Small intestine (tissue), 7 donors: ENCODE measurements at regions not wholly inside any gene's neighbourhood (a gene's known extent, or its start where the extent isn't known, plus 50 kb on each side); places are given as distances from the start of the nearest gene placed in this dataset.
A peak's percentile ranks its signal among the peaks of the same experiment; 100 is the strongest.
"Not testable (repeated sequence)": the region's sequence is repeated elsewhere in the genome, so short reads cannot be mapped to it uniquely, and the experiment has no call there.

Source experiments
- DNase-seq, 2 donors: peaks; one replicate each; pipeline versions ENCODE4 v3.0.0 to v3.0.0-alpha.2; 2013
- FAIRE-seq: peaks from 2 replicates; lab custom pipeline; 2012; peaks lifted over from hg19 to GRCh38; lab: Jason Lieb, UNC
- H3K27ac ChIP-seq, 3 donors: one replicate each; pipeline ENCODE4 v1.5.1; 2013; ENCODE audit warnings: low read length in 2 of 3, mild to moderate bottlenecking in 2 of 3, control low read depth in 1 of 3, inconsistent platforms in 1 of 3, low read depth in 1 of 3, moderate library complexity in 1 of 3
- H3K27me3 ChIP-seq, 3 donors: one replicate each; pipeline ENCODE4 v1.6.1; 2013; ENCODE audit warnings: low read length in 3 of 3, inconsistent platforms in 1 of 3; ENCODE audit not compliant: control insufficient read depth in 3 of 3, insufficient read depth in 3 of 3
- H3K36me3 ChIP-seq, 3 donors: one replicate each; pipeline ENCODE4 v1.6.1; 2013; ENCODE audit warnings: low read length in 3 of 3, inconsistent platforms in 1 of 3, low read depth in 1 of 3, mild to moderate bottlenecking in 1 of 3, moderate library complexity in 1 of 3; ENCODE audit not compliant: control insufficient read depth in 3 of 3, insufficient read depth in 2 of 3
- H3K4me1 ChIP-seq, 3 donors: one replicate each; pipeline ENCODE4 v1.6.1; 2013; ENCODE audit warnings: low read length in 2 of 3, inconsistent platforms in 1 of 3, low read depth in 1 of 3, mild to moderate bottlenecking in 1 of 3, moderate library complexity in 1 of 3; ENCODE audit not compliant: control insufficient read depth in 3 of 3, insufficient read depth in 2 of 3
- H3K4me3 ChIP-seq, 3 donors: one replicate each; pipeline ENCODE4 v1.5.1; 2013; ENCODE audit warnings: low read length in 3 of 3, control low read depth in 1 of 3, inconsistent platforms in 1 of 3, low read depth in 1 of 3, mild to moderate bottlenecking in 1 of 3, moderate library complexity in 1 of 3
- H3K9me3 ChIP-seq, 2 donors: one replicate each; pipeline ENCODE4 v1.6.1; 2013; ENCODE audit warnings: low read depth in 1 of 2, low read length in 1 of 2; ENCODE audit not compliant: control insufficient read depth in 2 of 2, insufficient read depth in 1 of 2
- WGBS, 3 donors: extraction: QIAGEN DNeasy Blood & Tissue Kit; methylation state at CpG; one replicate each; pipeline ENCODE4 v1.1.7; 2013; 5-methylcytosine and 5-hydroxymethylcytosine counted together
- donor health status: healthy with polysubstance abuse.
- donor health status: control.
- donor health status: control.
- donor health status: Bipolar disorder and iron deficiency.
- donor health status: healthy.

DNA sequence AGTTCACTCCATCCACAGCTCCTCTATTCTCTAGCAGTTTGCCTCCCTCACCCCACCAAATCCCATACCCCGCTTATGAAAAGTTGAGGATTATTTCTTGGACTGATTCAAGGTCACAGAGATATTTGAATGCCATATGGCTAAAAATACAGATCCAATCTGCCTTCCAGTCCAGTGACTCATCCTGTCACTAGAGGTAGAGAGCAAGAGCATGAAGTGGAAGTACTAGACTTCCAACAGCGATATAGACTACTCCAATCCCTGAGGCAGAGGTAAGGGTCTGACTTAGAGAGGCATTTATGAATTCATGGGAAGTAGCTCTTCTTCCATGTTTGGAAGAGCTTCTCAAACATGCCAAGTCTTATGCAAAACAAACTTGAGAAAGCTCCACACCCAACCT lies 72.4 kb upstream of the CCL21 start:
- Histone ChIP-seq H3K36me3 (no peaks in the 10 kb centered on the region), H3K27ac (no peak overlapping the region), H3K27me3 (peaks cover 0 to 7% (median 0%) of the 10 kb centered on the region in 3 donors), H3K4me3 (no peak overlapping the region), H3K9me3 (no peaks in the 10 kb centered on the region), H3K4me1 (no peaks in the 10 kb centered on the region)
- WGBS, 3 donors, result 92 to 95% (median 93%) methylated on average over 2 of the region's 2 CpGs
- no peak for FAIRE-seq
- no peak for DNase-seq

DNA sequence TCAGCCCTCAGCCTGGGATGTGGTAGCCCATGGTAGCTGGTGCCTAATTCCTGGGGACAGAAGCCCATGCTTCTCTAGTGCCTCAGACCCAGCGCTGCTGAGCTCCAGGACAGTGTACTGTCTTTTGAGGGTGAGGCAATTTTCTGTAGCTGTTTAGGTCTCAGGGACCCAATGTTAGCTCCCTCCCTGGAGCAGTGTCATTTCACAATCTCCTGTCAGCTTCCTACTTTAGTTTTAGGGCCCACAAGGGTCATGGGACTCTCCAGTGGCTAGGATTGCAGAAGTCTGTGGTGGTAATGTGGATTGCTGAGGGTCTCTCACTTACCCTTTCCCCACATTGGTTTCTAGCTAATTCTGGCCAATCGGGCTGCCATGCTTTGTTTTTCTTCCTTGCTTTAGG lies 67.7 kb upstream of the CCL21 start:
- no peaks in the 10 kb centered on the region for H3K36me3 ChIP-seq
- 80 to 89% (median 80%) methylated on average over 2 of the region's 2 CpGs for WGBS, 3 donors
- H3K4me1 ChIP-seq, result no peaks in the 10 kb centered on the region
- DNase-seq, result no peak
- no peak overlapping the region for H3K4me3 ChIP-seq
- H3K9me3 ChIP-seq, result peaks cover 0 to 4% of the 10 kb centered on the region in 2 donors
- no peak overlapping the region for H3K27ac ChIP-seq
- peaks cover 0 to 7% (median 2%) of the 10 kb centered on the region in 3 donors for H3K27me3 ChIP-seq
- FAIRE-seq, result no peak

DNA sequence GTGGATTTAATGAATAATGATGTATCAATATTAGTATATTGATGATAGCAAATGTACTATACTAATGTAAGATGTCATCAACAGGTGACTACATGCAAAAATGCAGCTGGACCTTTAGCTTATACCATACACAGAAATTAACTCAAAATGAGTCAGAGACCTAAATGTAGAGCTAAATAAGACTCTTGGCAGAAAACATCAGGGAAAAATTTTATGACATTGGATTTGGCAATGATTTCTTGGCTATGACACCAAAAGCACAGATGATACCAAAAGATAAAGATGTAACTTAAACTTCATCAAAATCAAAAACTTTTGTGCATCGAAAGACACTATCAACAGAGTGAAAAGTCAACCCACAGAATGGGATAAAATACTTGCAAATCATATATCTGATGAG lies 64.0 kb upstream of the CCL21 start:
- peaks cover 0 to 4% of the 10 kb centered on the region in 2 donors for H3K9me3 ChIP-seq
- 79 to 86% (median 83%) methylated on average over 1 of the region's 1 CpG for WGBS, 3 donors
- no peak for FAIRE-seq
- H3K36me3 ChIP-seq, result no peaks in the 10 kb centered on the region
- DNase-seq, result no peak
- H3K4me3 ChIP-seq, result no peak overlapping the region
- H3K27me3 ChIP-seq, result peaks cover 0 to 4% (median 2%) of the 10 kb centered on the region in 3 donors
- H3K4me1 ChIP-seq, result no peaks in the 10 kb centered on the region
- H3K27ac ChIP-seq, result no peak overlapping the region

DNA sequence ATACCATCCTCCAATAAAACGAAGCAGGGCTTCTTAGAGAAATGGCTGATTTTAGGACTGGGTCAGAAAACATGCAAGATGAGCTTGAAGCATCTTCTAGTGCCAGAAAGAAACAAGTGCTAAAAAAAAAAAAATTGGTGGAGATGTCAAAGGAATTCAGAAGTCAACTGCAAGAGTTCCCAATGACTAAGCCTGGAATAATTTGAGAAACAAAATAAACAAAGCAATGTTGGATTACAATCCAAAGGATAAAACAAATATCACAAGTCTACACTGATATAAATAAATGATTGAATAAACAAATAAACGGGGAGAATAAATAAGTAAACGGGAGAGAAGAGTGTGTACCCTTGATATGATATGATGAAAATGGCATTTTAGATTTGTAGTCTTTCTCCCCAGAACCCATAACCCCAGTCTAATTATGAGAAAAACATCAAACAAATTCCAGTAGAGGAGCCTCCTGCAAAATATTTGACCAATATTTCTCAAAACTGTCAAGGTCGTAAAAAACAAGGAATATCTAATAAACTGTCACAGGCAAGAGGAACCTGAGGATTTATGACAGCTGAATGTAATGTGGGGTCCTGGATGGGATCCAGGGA lies 63.5 kb upstream of the CCL21 start:
- no peaks in the 10 kb centered on the region for H3K4me1 ChIP-seq
- H3K36me3 ChIP-seq, result no peaks in the 10 kb centered on the region
- no peak overlapping the region for H3K4me3 ChIP-seq
- peaks cover 0 to 4% (median 2%) of the 10 kb centered on the region in 3 donors for H3K27me3 ChIP-seq
- FAIRE-seq, result no peak
- H3K27ac ChIP-seq, result no peak overlapping the region
- peaks cover 0 to 4% of the 10 kb centered on the region in 2 donors for H3K9me3 ChIP-seq
- no peak for DNase-seq
- WGBS, 3 donors, result 49 to 57% (median 49%) methylated on average over 4 of the region's 4 CpGs

DNA sequence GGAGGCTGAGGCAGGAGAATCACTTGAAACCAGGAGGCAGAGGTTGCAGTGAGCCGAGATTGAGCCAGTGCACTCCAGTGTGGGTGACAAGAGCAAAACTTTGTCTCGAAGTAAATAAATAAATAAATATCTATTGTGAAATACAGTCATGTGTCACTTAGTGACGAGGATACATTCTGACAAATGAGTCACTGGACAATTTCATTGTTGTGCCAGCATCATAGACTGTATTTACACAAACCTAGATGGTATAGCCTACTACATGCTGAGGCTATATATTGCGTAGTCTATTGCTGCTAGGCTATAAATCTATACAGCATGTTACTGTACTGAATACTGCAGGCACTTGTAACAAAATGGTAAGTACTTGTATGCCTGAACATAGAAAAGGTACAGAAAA lies 61.1 kb upstream of the CCL21 start:
- Histone ChIP-seq H3K36me3 (no peaks in the 10 kb centered on the region), H3K4me3 (no peak overlapping the region), H3K27ac (no peak overlapping the region), H3K4me1 (no peaks in the 10 kb centered on the region), H3K27me3 (no peaks in the 10 kb centered on the region), H3K9me3 (no peaks in the 10 kb centered on the region)
- 62 to 77% (median 74%) methylated on average over 4 of the region's 4 CpGs for WGBS, 3 donors
- FAIRE-seq, result no peak
- DNase-seq, result no peak

DNA sequence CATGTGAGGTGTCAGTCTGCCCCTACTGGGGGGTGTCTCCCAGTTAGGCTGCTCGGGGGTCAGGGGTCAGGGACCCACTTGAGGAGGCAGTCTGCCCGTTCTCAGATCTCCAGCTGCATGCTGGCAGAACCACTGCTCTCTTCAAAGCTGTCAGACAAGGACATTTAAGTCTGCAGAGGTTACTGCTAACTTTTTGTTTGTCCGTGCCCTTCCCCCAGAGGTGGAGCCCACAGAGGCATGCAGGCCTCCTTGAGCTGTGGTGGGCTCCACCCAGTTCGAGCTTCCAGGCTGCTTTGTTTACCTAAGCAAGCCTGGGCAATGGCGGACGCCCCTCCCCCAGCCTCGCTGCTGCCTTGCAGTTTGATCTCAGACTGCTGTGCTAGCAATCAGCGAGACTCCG lies 57.2 kb upstream of the CCL21 start:
- 44 to 47% (median 46%) methylated on average over 5 to 8 of the region's 9 CpGs for WGBS, 3 donors
- not testable (repeated sequence) for H3K4me3 ChIP-seq, H3K27ac ChIP-seq, H3K4me1 ChIP-seq, H3K27me3 ChIP-seq, FAIRE-seq, H3K9me3 ChIP-seq, H3K36me3 ChIP-seq, DNase-seq

DNA sequence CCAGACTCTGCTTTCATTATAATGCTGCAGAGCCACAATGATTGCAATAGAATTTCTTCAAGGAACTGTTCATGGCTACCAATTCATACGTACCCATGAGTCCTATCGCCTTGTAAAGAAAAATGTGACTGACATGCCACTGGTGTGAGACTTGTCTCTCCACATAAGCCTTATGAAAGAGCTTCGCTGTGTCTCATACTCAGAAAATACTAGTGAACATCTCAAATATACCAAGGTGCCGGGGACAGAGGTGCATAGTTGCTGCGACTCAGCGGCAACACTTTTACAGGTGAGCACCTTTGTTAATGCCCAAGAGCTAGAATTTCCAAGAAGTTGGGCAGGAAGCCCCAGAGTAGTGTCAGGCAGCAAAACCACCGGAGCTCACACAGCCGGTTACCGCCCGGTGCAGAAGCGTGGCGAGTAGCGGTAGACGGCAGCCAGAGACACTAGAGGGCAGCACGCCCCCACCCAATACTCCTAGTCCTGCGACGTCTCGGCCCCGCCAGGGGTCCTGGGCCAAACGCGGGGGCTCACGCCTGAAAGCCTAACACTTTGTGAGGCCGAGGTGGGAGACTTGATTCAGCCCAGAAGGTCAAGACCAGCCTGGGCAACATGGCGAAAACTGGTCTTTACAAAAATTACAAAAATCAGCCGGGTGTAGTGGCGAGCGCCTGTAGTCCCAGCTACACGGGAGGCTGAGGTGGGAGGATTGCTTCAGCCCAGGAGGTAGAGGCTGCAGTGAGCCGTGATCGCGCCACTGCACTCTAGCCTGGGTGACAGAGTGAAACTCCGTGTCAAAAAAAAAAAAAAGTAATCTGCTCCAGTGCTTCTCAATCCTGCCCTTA lies 50.5 kb upstream of the CCL21 start:
- H3K4me3 ChIP-seq, H3K27ac ChIP-seq, H3K9me3 ChIP-seq, FAIRE-seq, H3K27me3 ChIP-seq, H3K36me3 ChIP-seq, H3K4me1 ChIP-seq: not testable (repeated sequence)
- 30 to 31% (median 30%) methylated on average over 32 of the region's 32 CpGs for WGBS, 3 donors
- DNase-seq, result peak; percentile 12 to 53
